Stomach smooth muscle (tissue), 2 donors: ENCODE measurements at regions not wholly inside any gene's neighbourhood (a gene's known extent, or its start where the extent isn't known, plus 50 kb on each side); places are given as distances from the start of the nearest gene placed in this dataset.

Source experiments
- H3K27ac ChIP-seq: one replicate; pipeline ENCODE4 v1.7.0; 2013; ENCODE audit warnings: mild to moderate bottlenecking, low read length, inconsistent platforms
- H3K27me3 ChIP-seq, 2 donors: one replicate each; pipeline ENCODE4 v1.7.0; 2013; ENCODE audit warnings: low read length in 2 of 2; ENCODE audit not compliant: insufficient read depth in 2 of 2, control insufficient read depth in 1 of 2
- H3K36me3 ChIP-seq, 2 donors: one replicate each; pipeline ENCODE4 v1.7.0; 2013; ENCODE audit warnings: low read length in 2 of 2; ENCODE audit not compliant: control insufficient read depth in 2 of 2, insufficient read depth in 2 of 2
- H3K4me1 ChIP-seq: one replicate; pipeline ENCODE4 v1.7.0; 2013; ENCODE audit warnings: low read length; ENCODE audit not compliant: control insufficient read depth, insufficient read depth
- H3K4me3 ChIP-seq, 2 donors: one replicate each; pipeline ENCODE4 v1.7.0; 2013; ENCODE audit warnings: low read length in 2 of 2
- H3K9ac ChIP-seq, 2 donors: one replicate each; pipeline ENCODE4 v1.7.0; 2013; ENCODE audit warnings: low read length in 2 of 2, mild to moderate bottlenecking in 1 of 2
- H3K9me3 ChIP-seq, 2 donors: one replicate each; pipeline ENCODE4 v1.7.0; 2013; ENCODE audit warnings: low read length in 2 of 2; ENCODE audit not compliant: control insufficient read depth in 2 of 2
- donor health status: healthy.
- donor health status: Pancreatic carcinoma.

DNA sequence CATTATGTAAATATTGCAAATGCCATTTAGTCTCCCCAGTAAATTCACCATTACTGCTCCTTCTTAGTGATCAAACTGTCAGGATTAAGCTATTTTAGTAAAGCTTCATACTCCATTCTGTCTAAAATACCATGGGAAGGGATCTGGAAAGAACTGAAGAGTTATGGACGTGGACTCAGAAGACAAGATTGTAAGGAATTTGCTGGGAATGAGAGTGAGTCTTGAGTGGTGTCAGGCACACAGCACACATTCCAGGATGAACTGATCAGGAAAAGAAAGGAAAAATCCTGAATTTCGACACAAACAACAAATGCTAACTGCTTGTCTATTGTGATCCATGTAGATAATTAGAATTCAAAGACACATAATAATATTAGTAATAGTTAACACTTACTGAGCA, 311.0 kb downstream of the CENPC start:
- Histone ChIP-seq H3K27ac (no peak overlapping the region), H3K4me1 (no peaks in the 10 kb centered on the region), H3K9ac (no peak overlapping the region), H3K27me3 (no peaks in the 10 kb centered on the region), H3K36me3 (no peaks in the 10 kb centered on the region), H3K9me3 (no peaks in the 10 kb centered on the region), H3K4me3 (no peak overlapping the region)

DNA sequence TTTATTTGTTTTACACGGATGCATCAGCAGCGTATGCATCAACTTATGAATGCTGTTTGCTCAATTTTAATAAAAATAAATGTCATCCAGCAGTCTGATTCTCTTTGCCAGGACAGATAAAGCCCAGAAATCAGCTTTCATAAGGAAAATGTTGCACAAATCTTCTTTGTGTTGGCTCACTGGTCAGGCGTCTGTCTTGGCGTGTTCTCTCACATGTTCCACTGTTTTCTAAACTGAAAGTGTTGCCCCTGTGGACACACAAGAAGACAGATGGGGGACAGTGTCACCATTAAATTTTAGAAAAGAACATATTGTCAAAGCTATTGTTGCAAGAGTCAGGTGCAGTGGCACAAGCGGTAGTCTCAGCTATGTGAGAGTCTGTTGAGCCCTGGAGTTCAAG, 316.2 kb downstream of the CENPC start:
- H3K9me3 ChIP-seq = no peaks in the 10 kb centered on the region
- no peak overlapping the region for H3K9ac ChIP-seq
- no peak overlapping the region for H3K27ac ChIP-seq
- H3K4me3 ChIP-seq = no peak overlapping the region
- H3K27me3 ChIP-seq = no peaks in the 10 kb centered on the region
- H3K4me1 ChIP-seq = no peaks in the 10 kb centered on the region
- no peaks in the 10 kb centered on the region for H3K36me3 ChIP-seq

- Histone ChIP-seq H3K27ac (no peak overlapping the region), H3K27me3 (no peaks in the 10 kb centered on the region), H3K36me3 (no peaks in the 10 kb centered on the region), H3K9me3 (no peaks in the 10 kb centered on the region), H3K9ac (no peak overlapping the region), H3K4me1 (no peaks in the 10 kb centered on the region), H3K4me3 (no peak overlapping the region)
Measured at GRCh38 chr4:67220861-67221260, 324.4 kb downstream of the CENPC start.

- H3K9ac ChIP-seq = no peak overlapping the region
- H3K4me1 ChIP-seq = no peaks in the 10 kb centered on the region
- H3K27me3 ChIP-seq = no peaks in the 10 kb centered on the region
- no peak overlapping the region for H3K4me3 ChIP-seq
- no peaks in the 10 kb centered on the region for H3K9me3 ChIP-seq
- no peaks in the 10 kb centered on the region for H3K36me3 ChIP-seq
- H3K27ac ChIP-seq = no peak overlapping the region
Measured at GRCh38 chr4:67218883-67219282, 326.4 kb downstream of the CENPC start.

DNA sequence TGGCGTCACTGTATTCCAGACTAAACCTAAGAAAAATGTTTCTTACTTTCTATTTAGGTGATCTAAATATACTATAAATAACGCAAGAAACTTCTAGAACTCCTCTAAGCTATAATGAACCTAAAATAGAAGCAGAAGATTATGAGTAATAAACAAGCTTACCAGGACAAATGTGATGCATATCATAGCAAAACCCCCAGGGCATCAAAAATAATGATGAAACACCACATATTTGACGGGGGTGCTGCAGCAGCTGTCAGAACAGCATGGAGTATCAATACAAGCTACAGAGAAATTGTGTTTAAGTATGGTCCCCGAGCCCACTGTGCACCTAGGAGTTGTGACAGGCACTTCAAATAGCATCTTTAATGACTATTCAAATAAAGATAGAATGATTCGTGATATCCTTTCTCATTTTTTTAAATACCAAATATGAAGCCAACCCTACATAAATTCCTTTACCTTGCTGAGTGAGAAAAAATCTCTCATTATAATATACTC, 337.3 kb downstream of the CENPC start:
- no peak overlapping the region for H3K9ac ChIP-seq
- no peak overlapping the region for H3K4me3 ChIP-seq
- H3K9me3 ChIP-seq = peaks cover 0 to 3% of the 10 kb centered on the region in 2 donors
- no peak overlapping the region for H3K27ac ChIP-seq
- no peaks in the 10 kb centered on the region for H3K4me1 ChIP-seq
- no peaks in the 10 kb centered on the region for H3K27me3 ChIP-seq
- H3K36me3 ChIP-seq = no peaks in the 10 kb centered on the region

- H3K36me3 ChIP-seq = no peaks in the 10 kb centered on the region
- no peak overlapping the region for H3K9ac ChIP-seq
- H3K27me3 ChIP-seq = no peaks in the 10 kb centered on the region
- H3K9me3 ChIP-seq = no peaks in the 10 kb centered on the region
- H3K4me3 ChIP-seq = no peak overlapping the region
- no peak overlapping the region for H3K27ac ChIP-seq
- H3K4me1 ChIP-seq = no peaks in the 10 kb centered on the region
Measured at GRCh38 chr4:67204441-67204840, 340.9 kb downstream of the CENPC start.

GRCh38 chr4:67201334-67201733, 344.0 kb downstream of the CENPC start:
- Histone ChIP-seq H3K9ac (no peak overlapping the region), H3K4me3 (no peak overlapping the region), H3K27me3 (no peaks in the 10 kb centered on the region), H3K9me3 (no peaks in the 10 kb centered on the region), H3K36me3 (no peaks in the 10 kb centered on the region), H3K27ac (no peak overlapping the region), H3K4me1 (no peaks in the 10 kb centered on the region)

GRCh38 chr4:67198727-67199126, 346.6 kb downstream of the CENPC start:
- Histone ChIP-seq H3K4me3 (no peak overlapping the region), H3K4me1 (no peaks in the 10 kb centered on the region), H3K9me3 (no peaks in the 10 kb centered on the region), H3K27me3 (no peaks in the 10 kb centered on the region), H3K36me3 (no peaks in the 10 kb centered on the region), H3K27ac (no peak overlapping the region), H3K9ac (no peak overlapping the region)

GRCh38 chr4:67167849-67168248, 377.5 kb downstream of the CENPC start:
- H3K4me3 ChIP-seq = no peak overlapping the region
- no peak overlapping the region for H3K27ac ChIP-seq
- H3K27me3 ChIP-seq = no peaks in the 10 kb centered on the region
- H3K9ac ChIP-seq = no peak overlapping the region
- H3K9me3 ChIP-seq = no peaks in the 10 kb centered on the region
- no peaks in the 10 kb centered on the region for H3K4me1 ChIP-seq
- no peaks in the 10 kb centered on the region for H3K36me3 ChIP-seq

DNA sequence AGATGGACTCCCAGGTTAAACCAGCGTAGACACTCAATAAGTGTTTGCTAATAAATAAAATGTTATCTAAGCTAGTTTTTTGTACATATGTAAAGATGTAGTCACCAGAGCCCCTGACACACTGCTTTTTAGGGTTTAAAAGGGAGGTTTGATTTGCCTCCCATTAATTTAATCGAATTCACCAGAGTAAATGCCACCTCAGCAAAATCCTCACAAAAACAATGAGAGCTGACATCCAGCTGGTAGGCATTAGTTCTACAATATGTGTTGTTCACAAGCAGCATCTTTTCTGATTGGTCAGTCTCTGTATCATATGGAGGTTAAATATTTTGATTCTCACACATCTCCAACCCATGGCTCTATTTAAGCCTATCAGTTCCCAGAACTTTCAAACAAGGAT, 382.6 kb downstream of the CENPC start:
- Histone ChIP-seq H3K36me3 (no peaks in the 10 kb centered on the region), H3K4me3 (no peak overlapping the region), H3K9me3 (no peaks in the 10 kb centered on the region), H3K9ac (no peak overlapping the region), H3K27me3 (no peaks in the 10 kb centered on the region), H3K4me1 (no peaks in the 10 kb centered on the region), H3K27ac (no peak overlapping the region)

- Histone ChIP-seq H3K27ac (no peak overlapping the region), H3K36me3 (no peaks in the 10 kb centered on the region), H3K9me3 (no peaks in the 10 kb centered on the region), H3K4me1 (no peaks in the 10 kb centered on the region), H3K4me3 (no peak overlapping the region), H3K9ac (no peak overlapping the region), H3K27me3 (no peaks in the 10 kb centered on the region)
Measured at GRCh38 chr4:67161311-67161710, 384.0 kb downstream of the CENPC start.
